ENCODE measurements at regions not wholly inside any gene's neighbourhood (a gene's known extent, or its start where the extent isn't known, plus 50 kb on each side); places are given as distances from the start of the nearest gene placed in this dataset.
"Not testable (repeated sequence)": the region's sequence is repeated elsewhere in the genome, so short reads cannot be mapped to it uniquely, and the experiment has no call there.

DNA sequence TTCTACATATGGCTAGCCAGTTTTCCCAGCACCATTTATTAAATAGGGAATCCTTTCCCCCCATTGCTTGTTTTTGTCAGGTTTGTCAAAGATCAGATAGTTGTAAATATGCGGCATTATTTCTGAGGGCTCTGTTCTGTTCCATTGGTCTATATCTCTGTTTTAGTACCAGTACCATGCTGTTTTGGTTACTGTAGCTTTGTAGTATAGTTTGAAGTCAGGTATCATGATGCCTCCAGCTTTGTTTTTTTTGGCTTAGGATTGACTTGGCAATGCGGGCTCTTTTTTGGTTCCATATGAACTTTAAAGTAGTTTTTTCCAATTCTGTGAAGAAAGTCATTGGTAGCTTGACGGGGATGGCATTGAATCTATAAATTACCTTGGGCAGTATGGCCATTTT is 60.0 kb upstream of the GPC3 start:
- DNase-seq (ENCODE audit: low read depth in 4 of 4, low spot score in 1 of 4): not testable (repeated sequence)

GRCh38 chrX:134067107-134067506 is 81.7 kb upstream of the GPC3 start:
- not testable (repeated sequence) for DNase-seq (ENCODE audit: low read depth in 4 of 4, low spot score in 1 of 4)

DNA sequence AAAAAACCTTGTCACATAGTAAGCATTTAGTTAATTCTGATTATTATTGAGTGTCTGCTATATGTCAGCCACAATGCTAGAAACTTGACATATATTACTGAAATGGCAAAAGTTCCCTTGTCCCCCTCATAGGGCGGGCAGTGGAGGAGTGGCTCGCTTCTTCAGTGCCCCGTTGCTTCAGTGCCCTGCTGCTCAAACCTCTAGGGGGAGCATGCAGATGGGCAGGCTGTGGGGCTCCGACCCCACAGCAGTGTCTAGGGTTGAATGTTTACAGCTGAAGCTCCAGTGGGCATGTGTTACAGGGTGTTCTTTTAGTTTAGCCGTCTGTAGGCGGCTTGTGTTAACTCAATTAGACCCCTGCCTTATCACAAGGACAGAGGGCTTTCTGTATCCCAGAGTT is 86.5 kb upstream of the GPC3 start:
- not testable (repeated sequence) for DNase-seq (ENCODE audit: low read depth in 4 of 4, low spot score in 1 of 4)

DNA sequence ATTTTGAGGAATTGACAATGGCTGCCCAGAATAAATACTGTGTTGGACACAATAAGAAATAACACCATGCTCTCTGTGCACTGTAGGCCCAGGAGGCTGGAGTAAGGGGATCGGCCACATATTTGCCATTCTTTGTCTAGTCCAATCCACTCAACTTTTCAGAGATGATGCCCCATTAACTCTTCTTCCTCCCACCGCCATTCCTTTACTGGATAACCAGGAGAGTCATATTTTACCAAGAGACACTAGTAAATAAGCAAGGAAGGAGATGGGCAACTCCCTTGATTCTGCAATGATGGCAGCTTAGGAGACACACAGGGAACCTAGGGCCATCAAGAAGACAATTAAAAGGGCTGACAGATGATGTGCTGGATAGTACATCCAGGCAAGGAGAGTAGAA is 87.9 kb upstream of the GPC3 start:
- DNase-seq (ENCODE audit: low read depth in 4 of 4, low spot score in 1 of 4): no peak

DNA sequence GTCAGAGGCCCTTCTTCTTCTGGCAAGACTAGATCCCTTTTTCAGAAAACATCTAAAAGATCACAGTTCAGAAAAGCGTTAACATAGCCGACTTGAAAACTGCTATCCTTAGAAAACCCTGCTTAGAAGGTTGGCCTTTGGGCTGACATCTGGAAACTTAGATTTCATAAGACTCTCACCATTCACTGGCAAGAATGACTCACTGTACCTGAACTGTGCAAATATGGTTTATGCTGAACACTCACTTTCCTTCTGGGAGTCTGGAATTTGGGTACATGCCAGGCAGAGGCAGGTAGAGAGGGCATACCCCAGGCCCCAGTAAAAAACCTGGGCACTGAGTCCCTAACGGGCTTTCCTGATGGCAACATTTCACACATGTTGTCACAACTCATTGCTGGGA is 88.8 kb upstream of the GPC3 start:
- no peak for DNase-seq (ENCODE audit: low read depth in 4 of 4, low spot score in 1 of 4)

DNA sequence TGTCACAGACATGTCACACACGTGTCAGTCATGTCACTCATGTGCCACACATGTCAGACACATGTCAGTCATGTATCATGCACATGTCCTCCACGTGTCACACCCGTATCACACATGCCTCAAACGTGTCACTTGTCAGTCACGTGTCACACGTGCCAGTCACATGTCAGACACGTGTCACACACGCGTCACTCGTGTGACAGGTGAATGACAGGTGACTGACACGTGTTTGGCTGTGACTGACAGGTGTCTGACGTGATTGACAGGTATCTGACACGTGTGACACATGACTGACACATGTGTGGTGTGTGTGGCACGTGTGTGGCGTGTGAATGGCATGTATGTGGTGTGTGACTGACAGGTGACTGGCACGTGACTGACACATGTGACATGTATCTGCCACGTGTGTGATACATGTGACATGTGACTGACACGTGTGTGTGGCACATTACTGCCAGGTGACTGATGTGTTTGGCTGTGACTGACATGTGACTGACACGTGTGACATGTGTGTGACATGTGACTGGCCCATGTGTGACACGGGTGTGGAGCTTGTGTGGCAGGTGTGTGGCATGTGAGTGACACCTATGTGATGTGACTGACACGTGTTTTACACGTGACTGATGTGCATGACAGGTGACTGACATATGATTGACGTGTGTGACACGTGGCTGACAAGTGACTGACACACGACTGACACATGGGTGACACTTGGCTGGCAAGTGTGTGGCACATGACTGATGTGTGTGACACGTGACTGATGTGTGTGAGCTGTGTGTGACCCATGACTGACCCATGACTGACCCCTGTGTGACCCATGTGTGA is 90.7 kb upstream of the GPC3 start:
- no peak for DNase-seq (ENCODE audit: low read depth in 4 of 4, low spot score in 1 of 4)

DNA sequence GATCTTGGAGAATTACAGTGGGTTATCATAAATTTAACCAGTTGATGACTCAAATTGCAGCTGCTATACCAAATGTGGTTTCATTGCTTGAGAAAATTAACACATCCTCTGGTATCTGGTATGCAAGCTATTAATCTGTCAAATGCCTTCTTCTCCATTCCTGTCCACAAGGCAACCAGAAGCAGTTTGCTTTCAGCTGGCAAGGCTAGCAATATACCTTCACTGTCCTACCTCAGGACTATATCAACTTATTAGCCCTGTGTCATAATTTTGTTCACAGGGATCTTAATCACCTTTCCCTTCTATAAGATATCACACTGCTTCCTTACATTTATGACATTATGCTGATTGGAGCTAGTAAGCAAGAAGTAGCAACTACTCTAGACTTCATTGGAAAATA is 110.0 kb upstream of the GPC3 start:
- DNase-seq (ENCODE audit: low read depth in 4 of 4, low spot score in 1 of 4): no peak

DNA sequence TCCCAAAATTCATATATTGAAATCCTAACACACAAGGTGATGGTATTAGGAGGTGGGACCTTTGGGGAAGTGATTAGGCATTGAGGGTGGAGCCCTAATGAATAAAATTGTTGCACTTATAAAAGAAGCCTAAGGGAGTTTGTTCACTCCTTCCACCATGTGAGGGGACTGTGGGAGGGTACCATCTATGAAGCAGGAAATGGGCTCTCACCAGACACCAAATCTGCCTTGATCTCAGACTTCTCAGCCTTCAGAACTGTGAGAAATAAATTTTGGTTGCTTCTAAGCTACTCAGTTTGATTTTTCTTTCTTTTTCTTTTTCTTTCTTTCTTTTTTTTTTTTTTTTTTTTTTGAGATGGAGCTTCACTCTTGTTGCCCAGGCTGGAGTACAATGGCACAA is 116.2 kb upstream of the GPC3 start:
- no peak for DNase-seq (ENCODE audit: low read depth in 4 of 4, low spot score in 1 of 4)

DNA sequence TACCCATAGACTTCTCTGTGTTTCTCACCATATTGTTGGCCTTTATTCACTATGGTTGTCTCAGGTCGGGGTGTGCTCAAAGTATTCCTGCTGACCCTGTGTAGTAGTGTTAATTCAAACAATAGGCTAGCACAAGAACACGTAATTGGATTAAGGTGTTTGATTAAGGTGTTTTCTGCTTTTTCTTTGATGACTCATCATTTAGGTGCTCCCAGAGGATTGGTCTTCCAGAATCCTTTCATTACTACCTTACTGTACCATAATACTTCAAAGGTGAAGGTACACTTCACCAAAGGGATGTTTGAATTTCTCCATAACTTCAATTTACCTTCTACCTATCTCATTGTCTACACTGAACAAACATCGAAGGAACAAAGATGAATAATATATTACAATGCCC is 121.7 kb upstream of the CCDC160 start:
- DNase-seq (ENCODE audit: low read depth in 4 of 4, low spot score in 1 of 4): no peak

GRCh38 chrX:134137341-134137740 is 99.6 kb upstream of the CCDC160 start:
- no peak for DNase-seq (ENCODE audit: low read depth in 4 of 4, low spot score in 1 of 4)

GRCh38 chrX:134139090-134139489 is 97.9 kb upstream of the CCDC160 start:
- no peak for DNase-seq (ENCODE audit: low read depth in 4 of 4, low spot score in 1 of 4)

DNA sequence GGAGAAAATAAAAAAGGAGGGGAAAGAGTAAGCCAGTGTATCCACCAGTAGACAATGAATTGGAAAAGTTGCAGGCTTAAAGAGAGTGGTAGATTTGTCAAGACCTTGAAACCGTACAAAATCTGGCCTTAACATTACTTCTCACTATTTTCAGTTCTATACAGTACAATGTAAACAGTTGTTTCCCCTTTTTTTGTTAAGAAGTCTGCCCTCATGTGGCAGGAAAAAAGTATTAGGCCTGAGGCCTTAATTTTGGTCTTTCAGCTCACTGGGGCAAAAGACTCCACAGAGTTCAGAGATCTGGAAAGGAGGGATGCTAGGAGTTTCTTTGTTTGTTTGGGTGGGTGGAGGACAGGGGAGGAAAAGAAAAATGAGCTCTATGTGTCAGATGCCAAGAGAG is 92.8 kb upstream of the CCDC160 start:
- no peak for DNase-seq (ENCODE audit: low read depth in 4 of 4, low spot score in 1 of 4)

GRCh38 chrX:134146493-134146892 is 90.5 kb upstream of the CCDC160 start:
- DNase-seq (ENCODE audit: low read depth in 4 of 4, low spot score in 1 of 4): no peak

DNA sequence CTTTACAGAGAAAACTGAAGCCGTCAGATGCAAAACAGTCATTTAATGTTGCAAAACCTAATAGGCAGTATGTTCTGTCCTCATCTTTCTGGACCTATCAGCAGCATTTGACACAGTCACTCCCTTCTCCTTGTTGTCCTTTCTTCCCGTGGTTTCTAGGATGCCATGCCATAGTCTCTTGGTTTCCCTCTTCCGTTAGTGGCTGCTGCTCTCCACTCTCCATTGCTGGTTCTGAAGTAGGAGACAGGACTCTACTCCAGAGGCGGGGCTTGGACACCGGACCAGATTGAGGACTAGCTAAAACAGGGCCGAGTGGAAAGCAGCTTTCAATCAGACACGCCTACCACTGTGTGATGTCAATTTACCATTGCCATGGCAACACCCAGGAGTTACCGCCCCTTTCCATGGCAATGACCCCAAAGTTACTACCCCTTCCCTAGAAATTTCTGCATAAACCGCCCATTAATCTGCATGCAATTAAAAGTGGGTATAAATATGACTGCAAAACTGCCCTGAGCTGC is 88.8 kb upstream of the CCDC160 start:
- DNase-seq (ENCODE audit: low read depth in 4 of 4, low spot score in 1 of 4): no peak

GRCh38 chrX:134158821-134159512 is 78.0 kb upstream of the CCDC160 start:
- DNase-seq (ENCODE audit: low read depth in 4 of 4, low spot score in 1 of 4): no peak

- no peak for DNase-seq (ENCODE audit: low read depth in 4 of 4, low spot score in 1 of 4)
These were observed 75.8 kb upstream of the CCDC160 start for GRCh38 chrX:134161162-134161561.

- DNase-seq (ENCODE audit: low read depth in 4 of 4, low spot score in 1 of 4): no peak
These were observed 75.0 kb upstream of the CCDC160 start for GRCh38 chrX:134162032-134162431.

GRCh38 chrX:134163836-134164235 is 73.1 kb upstream of the CCDC160 start:
- DNase-seq (ENCODE audit: low read depth in 4 of 4, low spot score in 1 of 4): no peak

DNA sequence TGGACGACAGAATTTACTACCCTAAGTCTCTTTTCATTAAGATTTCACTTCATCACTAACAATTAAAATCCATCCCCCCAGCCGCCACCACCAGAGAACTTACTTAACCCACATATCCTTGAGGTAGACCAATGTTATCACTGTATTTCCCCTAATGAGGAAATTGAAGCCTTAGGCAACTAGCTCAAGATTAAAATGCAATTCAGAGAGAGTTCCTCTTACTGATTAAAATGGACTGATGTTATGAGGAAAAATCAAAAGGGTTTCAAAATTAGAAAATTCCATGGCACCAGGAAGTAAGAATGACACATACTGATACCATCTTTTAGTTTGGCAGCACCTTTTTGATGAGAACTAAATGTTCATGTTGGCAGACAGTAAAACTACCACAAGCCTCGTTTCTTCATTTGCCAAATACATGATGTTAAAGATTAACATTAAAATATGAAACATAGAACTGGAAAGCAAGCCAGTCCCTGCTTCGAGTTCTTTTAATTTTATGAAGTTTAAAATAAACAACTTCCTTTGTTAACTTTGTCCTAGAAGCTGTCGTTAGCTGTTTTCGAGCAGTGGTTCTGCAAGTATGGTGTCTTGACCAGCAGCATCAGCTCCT is 69.3 kb upstream of the CCDC160 start:
- no peak for DNase-seq (ENCODE audit: low read depth in 4 of 4, low spot score in 1 of 4)

DNA sequence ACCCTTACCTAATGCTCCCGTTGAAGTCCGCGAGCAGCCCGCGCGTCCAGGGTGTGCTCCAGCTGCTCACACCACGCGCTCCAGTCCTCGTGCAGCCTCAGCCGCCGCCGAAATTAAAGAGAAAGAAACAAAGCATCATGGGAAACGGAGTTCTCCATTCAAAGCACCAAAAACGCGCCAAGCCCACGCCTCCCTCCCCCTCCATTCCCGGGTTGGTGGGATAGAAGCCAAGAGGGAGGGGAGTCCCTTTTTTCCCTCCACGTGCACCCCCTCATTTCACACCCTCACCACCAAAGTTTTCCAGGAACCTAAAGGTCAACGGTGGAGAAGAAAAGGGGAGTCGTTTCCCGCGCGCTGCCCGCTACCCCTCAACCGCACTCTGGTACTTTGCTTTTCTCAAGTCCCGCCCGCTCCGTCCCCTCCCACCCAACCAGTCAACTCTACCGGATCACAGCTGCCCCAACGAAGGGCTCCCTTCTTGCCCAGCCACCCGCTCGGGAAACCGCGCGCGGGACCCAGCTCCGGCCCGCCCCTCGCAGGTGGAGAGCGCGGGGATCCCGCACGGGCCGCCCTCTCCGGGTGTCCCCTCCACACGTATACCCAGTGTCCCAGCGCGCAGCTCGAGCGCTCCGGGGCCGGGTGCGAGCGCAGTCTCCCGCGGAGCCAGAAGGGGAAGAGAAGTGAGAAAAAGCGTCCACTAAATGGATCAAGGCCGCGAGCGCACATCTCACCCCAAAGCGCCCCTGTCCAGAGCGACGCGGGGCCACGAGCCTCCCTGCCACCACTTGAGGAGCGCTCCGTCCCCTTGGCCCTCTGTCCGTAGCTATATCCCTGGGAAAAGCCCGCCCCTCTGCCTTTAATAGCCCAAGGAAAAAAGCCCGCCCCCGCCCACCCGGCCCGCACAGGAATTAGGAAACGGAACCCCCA is 65.1 kb upstream of the CCDC160 start:
- DNase-seq (ENCODE audit: low read depth in 4 of 4, low spot score in 1 of 4): peak in 1 of 4 experiments; percentile 21

Measured in stimulated activated CD4-positive, alpha-beta T cell treated with anti-CD3 and anti-CD28 coated beads, Interleukin-1b, Interleukin-23, amount 100 ng/mL, for 24 hours (primary cell).